HG03558 (cell line): ENCODE measurements at regions not wholly inside any gene's neighbourhood (a gene's known extent, or its start where the extent isn't known, plus 50 kb on each side); places are given as distances from the start of the nearest gene placed in this dataset.
"Not testable (repeated sequence)": the region's sequence is repeated elsewhere in the genome, so short reads cannot be mapped to it uniquely, and the experiment has no call there.

ENCODE experiments used
- ATAC-seq: cut with Tn5 transposase; IDR thresholded peaks from one replicate; pipeline ENCODE4 v1.9.1; 2021; ENCODE audit warnings: moderate number of reproducible peaks; ENCODE audit not compliant: unreplicated experiment; ENCODE audit errors: extremely low read depth

DNA sequence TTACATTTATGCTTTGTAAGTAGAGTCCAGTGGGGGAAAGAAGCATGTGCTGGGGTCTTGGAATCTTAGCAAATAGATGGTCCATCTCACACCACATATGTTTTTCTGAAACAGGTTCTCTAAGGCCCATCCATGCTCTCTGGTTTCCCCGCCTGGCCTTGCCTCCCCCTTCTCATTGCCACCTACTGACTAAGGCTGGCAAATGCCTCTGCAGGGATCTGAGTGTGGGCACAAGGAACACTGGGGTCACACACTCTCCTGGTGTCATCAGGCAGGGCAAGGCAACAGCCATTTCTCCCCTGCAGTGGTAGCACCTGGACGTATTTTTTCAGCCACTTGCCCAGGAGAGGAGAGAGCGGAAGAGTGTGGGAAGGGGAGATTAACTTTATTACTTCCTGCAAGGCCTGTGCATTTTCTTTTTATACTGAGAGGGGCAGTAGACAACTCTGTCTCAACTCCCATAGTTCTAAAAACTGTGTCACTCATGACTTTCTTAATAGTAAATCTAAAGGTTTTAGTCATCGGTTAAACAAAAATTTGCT is 804.2 kb upstream of the NECTIN3 start:
- no peak for ATAC-seq

DNA sequence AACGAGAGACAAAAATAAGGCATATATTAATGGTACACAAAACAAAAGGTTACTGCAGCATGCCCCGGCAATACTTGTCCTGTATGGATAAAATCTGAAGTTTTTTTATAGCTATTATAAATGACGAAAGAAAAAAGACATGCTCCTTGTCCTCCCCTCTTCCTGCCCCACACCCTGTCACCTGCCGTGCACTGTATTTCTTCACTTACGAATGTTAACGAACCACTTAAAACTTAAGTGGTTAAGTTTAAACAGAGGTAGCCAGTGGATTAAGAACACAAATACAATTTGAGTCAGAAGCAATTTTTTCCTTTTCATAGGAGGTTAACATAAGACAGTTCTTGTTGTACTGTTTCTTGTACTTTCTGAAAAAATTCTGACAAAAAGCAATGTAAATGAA is 799.1 kb upstream of the NECTIN3 start:
- no peak for ATAC-seq

- ATAC-seq = no peak
These were observed 779.6 kb upstream of the NECTIN3 start for GRCh38 chr3:110291886-110292501.

DNA sequence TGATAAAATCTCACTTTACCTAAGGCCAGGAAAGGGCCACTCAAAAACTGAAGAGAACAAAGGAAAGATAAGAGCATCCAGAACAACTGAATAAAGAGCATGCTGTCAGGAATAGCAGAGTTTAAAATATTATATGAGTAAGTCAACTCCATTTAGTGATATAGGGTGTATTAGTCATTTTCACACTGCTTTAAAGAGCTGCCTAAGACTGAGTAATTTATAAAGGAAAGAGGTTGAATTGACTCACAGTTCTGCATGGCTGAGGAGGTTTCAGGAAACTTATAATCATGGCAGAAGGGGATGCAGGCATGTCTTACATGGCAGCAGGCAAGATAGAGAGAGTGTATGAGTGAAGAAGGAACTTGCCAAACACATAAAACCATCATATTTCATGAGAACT is 778.0 kb upstream of the NECTIN3 start:
- no peak for ATAC-seq

DNA sequence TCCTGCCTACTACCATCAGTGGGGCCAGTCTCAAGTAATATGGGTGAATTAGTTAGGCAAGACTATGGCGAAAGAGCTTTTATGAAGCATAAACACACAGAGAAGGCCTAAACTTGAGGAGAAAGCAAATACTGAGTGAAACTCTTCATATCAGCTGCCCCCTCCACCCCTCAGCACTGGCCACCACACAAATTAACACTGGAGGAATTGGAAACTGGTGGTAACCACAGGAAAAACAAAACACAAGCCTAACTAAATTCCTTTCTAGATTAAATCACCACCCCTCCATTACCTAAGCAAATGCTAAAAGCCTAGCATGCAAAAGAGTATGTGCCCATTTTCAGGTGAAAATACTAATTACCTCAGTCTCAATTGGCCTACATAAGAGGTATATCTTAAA is 774.7 kb upstream of the NECTIN3 start:
- ATAC-seq = no peak

DNA sequence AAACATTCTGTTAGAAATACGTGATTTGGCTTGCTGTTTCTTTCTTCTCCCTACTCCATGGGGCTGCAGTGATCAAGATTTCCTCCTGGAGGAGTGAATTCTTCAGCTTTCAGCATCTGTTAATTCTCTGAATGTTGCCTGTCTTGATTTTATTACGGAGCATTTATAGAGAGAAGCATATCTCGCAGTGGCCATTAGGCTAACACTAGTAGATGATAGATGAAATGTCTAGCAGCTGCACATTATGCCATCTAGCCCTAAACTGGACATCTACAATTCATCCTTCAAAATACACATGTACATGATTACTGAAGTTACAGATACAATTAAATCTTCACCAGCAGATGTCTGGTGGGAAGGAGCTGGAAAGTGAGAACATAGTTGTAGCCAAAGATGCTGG is 769.8 kb upstream of the NECTIN3 start:
- no peak for ATAC-seq

GRCh38 chr3:110307065-110307809 is 764.4 kb upstream of the NECTIN3 start:
- ATAC-seq = no peak

- ATAC-seq = no peak
These were observed 760.1 kb upstream of the NECTIN3 start for GRCh38 chr3:110311541-110311940.

DNA sequence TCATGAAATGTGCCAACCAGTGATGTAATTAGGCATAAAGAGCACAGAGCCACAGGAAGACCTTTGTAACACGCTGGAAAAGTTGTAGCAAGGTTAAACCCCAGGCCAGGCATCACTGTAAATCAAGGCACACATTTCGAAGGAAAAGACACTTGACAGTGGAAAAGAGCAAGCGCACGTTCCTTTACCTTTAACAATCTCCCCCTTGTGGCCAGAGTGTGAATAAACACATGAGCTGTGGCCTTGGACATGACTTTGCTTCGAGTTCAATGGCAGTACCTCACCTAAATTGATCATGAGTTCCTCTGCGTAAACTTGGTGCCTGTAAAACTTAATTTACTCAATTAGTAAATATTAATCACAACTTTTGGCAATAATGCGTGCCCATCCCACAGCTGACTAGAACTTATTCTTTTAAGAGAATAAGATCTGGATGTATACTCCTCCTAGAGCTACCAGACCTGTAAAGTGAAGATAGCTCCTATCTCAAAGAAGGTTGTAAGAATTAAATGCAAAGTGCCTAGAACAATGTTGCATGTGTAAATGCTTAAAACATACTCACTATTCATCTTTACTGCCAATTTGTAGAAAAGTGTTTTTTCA is 757.0 kb upstream of the NECTIN3 start:
- peak; percentile 76 for ATAC-seq

DNA sequence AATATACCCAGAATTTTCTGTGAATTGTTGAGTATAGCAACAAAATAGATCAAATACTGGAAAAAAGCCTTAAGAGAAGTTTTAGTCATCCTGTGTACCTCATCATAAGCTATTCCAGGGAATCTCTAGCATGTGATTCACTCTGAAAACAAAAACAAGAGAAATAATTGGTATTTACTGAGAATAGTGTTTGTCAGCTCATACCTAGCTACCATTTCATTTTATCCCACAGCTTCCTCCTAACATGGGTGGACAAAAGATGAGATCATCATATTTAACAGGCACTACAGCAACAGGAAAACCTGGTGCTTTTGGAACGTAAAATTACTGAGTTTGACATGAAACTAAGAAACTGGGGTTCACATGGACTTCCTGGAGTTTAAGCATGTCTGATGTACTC is 753.5 kb upstream of the NECTIN3 start:
- ATAC-seq = no peak

- no peak for ATAC-seq
These were observed 748.3 kb upstream of the NECTIN3 start for GRCh38 chr3:110323349-110323748.

- no peak for ATAC-seq
These were observed 747.4 kb upstream of the NECTIN3 start for GRCh38 chr3:110324171-110324705.

DNA sequence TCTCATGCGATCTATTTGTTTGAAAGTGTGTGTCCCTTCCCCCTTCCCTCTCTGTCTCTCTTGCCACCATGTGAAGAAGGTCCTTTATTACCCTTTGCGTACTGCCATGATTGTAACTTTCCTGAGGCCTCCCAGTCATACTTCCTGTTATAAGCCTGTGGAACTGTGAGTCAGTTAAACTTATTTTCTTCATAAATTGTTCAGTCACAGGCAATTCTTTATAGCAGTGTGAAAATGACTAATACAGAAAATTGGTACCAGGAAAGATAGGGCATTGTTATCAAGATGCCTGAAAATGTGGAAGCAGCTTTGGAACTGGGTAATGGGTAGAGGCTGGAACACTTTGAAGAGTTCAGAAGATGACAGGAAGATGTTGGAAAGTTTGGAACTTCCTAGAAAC is 743.7 kb upstream of the NECTIN3 start:
- ATAC-seq = no peak

DNA sequence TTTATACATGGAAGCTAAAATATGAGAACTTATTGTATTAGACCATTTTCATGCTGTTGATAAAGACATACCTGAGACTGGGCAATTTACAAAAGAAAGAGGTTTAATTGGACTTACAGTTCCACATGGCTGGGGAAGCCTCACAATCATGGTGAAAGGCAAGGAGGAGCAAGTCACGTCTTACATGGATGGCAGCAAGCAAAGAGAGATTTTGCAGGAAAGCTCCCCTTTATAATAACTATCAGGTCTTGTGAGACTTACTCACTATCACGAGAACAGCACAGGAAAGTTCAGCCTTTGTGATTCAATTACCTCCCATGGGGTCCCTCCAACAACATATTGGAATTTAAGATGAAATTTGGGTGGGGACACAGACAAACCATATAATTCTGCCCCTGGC is 740.1 kb upstream of the NECTIN3 start:
- not testable (repeated sequence) for ATAC-seq

- no peak for ATAC-seq
These were observed 739.0 kb upstream of the NECTIN3 start for GRCh38 chr3:110332629-110333028.

DNA sequence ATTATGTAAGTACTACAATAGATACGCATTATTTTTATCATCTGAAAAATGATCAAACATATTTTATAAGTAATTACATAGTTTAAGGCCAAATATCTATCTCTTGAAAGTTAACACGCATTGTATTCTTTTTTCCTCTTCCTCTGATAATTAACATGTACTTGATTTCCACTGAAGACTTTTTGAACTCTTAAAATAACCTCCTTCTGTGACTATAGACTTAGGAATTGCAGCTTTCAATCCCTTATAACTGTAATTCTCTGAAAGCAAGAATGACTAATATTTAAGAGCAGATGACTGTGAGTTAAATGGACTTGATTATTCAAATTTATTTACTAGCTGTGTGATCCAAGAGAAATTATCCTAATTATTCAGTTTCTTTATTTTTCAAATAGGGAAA is 730.6 kb upstream of the NECTIN3 start:
- ATAC-seq = no peak

- no peak for ATAC-seq
These were observed 728.2 kb upstream of the NECTIN3 start for GRCh38 chr3:110343376-110343775.

DNA sequence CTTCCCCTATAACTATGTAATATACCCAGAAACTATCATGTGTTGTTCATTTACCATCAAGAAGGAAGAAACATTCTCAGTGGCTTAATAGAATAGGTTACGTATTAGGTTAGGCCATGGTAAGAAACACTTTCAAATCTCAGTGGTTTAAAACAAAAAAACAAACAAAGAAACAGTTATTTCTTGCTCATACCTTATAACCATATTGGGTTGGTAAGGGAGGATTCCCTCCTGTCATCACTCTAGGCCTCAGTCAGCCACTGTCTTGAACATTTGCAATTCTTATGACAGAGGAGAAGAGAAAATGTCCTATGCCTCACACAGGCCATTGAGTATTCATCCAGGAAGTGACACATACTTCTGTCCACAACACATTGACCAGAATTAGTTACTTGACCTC is 727.7 kb upstream of the NECTIN3 start:
- ATAC-seq = peak; percentile 74

DNA sequence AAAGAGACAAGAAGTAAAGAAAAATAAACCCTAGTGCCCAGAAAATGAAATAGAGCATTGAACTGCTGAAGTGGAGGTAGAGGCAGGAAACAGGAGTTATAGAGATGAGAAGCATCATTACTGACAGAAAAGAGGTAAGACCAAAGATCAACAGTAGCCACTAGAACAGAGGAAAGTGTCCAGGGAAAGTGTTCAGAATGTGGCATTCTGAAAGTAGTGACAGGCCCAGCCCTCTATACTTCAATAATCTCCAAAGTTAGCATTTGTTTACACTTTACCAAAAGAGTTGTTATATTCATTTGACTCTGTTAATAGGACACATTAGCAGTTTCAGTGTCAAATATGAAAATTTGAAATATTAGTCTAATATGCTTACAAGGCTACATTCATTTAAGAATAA is 727.1 kb upstream of the NECTIN3 start:
- ATAC-seq = no peak

DNA sequence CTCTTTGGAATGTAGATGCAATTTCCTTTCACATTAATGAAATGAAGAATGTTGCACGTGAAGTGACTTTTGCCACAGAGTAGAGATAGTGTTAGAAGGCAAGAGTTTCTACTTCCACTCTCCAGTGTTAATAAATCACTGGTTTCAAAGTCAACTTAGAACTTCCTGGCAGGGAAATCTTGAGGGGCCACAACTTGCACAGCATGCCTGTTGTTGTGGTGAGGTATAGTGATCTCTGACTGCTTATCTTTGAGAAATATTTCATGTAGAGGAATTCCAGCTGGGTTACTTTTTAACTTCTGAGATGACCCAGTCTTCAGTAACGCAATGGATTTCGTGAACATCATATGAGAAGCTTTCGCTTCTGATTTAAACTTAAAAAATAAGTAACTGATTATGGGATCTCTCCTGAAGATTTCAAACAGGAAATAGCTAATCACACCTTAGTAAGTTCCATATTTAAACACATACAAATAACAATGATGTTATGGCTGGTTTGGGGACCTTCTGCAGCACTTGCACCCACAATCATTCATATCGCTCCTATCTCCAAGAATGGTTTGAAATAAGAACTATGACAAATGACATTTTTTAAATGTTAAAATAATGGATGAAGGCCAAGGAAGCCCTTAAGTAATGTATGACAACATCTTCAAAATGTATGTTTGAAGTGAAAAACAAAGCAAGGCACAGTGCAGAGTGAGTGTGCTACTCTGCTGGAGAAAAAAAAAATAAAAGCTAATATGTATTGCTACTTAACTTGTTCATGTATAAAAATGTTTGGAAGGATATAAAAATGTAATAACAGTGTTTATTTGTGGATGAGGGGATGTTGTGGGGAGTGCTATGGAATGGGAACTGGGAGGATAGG is 726.5 kb upstream of the NECTIN3 start:
- ATAC-seq = peak; percentile 24
